H1 (cell line): ENCODE measurements at regions not wholly inside any gene's neighbourhood (a gene's known extent, or its start where the extent isn't known, plus 50 kb on each side); places are given as distances from the start of the nearest gene placed in this dataset.

Source experiments
- CBX5 ChIP-seq: fragments of 300-800, 300-1000 bp; sonication (generic); IDR thresholded peaks from 2 replicates; pipeline ENCODE4 v1.7.1; 2016; ENCODE audit warnings: antibody characterized with exemption, low read length, low read depth
- CHD2 ChIP-seq: IDR thresholded peaks from 2 replicates; pipeline ENCODE4 v1.6.1; 2012; ENCODE audit warnings: low read length, improper control_type of control experiment
- HDAC2 ChIP-seq, 2 experiments: fragments of 300-600 bp in 1 of 2; sonication (generic) in 1 of 2; IDR thresholded peaks; 2 replicates each; pipeline ENCODE4 v1.6.1; 2011 to 2012; ENCODE audit warnings: low read depth in 2 of 2, low read length in 2 of 2, mild to moderate bottlenecking in 2 of 2, moderate library complexity in 2 of 2, borderline replicate concordance in 1 of 2, inconsistent platforms in 1 of 2
- KDM1A ChIP-seq: fragments of 200-600, 300-600 bp; sonication (generic); IDR thresholded peaks from 2 replicates; pipeline ENCODE4 v1.7.1; 2016; ENCODE audit warnings: mild to moderate bottlenecking, low read length, borderline replicate concordance
- NRF1 ChIP-seq: IDR thresholded peaks from 2 replicates; pipeline ENCODE4 v1.6.1; 2011; ENCODE audit warnings: mild to moderate bottlenecking, low read depth, low read length, improper control_type of control experiment
- POLR2AphosphoS5 ChIP-seq: IDR thresholded peaks from 2 replicates; pipeline ENCODE4 v1.6.1; 2011; ENCODE audit warnings: low read depth, low read length
- POU5F1 ChIP-seq: IDR thresholded peaks from 2 replicates; pipeline ENCODE4 v1.6.1; 2011; ENCODE audit warnings: low read depth, mild to moderate bottlenecking, low read length, moderate library complexity
- RNF2 ChIP-seq: fragments of 200-900, 300-1000 bp; sonication (generic); IDR thresholded peaks from 2 replicates; pipeline ENCODE4 v1.7.1; 2016; ENCODE audit warnings: borderline replicate concordance, low read depth, mild to moderate bottlenecking, antibody characterized with exemption, low read length; ENCODE audit not compliant: poor library complexity, severe bottlenecking; ENCODE audit errors: missing control alignments
- SP1 ChIP-seq: IDR thresholded peaks from 2 replicates; pipeline ENCODE4 v1.6.1; 2011; ENCODE audit warnings: low read depth, low read length
- TBP ChIP-seq: IDR thresholded peaks from 2 replicates; pipeline ENCODE4 v1.6.1; 2011; ENCODE audit warnings: low read depth, low read length, improper control_type of control experiment

DNA sequence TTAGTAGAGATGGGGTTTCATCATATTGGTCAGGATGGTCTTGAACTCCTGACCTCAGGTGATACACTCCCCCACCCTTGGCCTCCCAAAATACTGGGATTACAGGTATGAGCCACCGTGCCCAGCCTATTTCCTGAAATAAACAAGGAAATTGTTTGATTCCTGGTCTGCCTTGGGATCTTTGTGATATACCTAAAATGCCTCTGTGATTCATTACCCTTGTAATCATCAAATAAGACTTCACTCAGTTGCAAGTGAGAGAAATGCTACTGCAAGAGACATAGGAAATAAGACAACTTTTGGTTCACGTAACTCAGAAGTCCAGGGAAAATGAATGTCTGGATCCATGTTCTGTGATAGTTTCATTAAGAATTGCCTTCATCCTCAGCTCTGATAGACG, 173.2 kb upstream of the MARCKS start (continued):
- TF ChIP-seq RNF2 (no peak), POU5F1 (no peak), NRF1 (no peak), HDAC2 (IDR thresholded peaks at IDR 0.05; ENCODE audit: borderline replicate concordance in 1 of 2, low read depth in 2 of 2, low read length in 2 of 2) (no peak), CBX5 (no peak), TBP (no peak), KDM1A (no peak), CHD2 (no peak), SP1 (no peak), POLR2AphosphoS5 (no peak)
- TF ChIP-seq, all 59 proteins: peak for 0
